Thyroid gland (tissue), 4 donors: ENCODE measurements at regions not wholly inside any gene's neighbourhood (a gene's known extent, or its start where the extent isn't known, plus 50 kb on each side); places are given as distances from the start of the nearest gene placed in this dataset.
A peak's percentile ranks its signal among the peaks of the same experiment; 100 is the strongest.

ENCODE experiments used
- DNase-seq, 2 donors: peaks; one replicate each; pipeline ENCODE4 v3.0.0-alpha.2; 2019
- H3K27ac ChIP-seq, 3 donors: fragments of 200-600 bp; sonication (generic); 1 replicate in 2 of 3; 2 replicates in 1 of 3; pipeline ENCODE4 v1.5.1; 2016 to 2019; ENCODE audit warnings: mild to moderate bottlenecking in 1 of 3, moderate library complexity in 1 of 3
- H3K27me3 ChIP-seq: fragments of 200-600 bp; sonication (generic); one replicate; pipeline ENCODE4 v1.5.1; 2019
- H3K36me3 ChIP-seq, 2 donors: fragments of 200-600 bp; sonication (generic); one replicate each; pipeline ENCODE4 v1.5.1; 2016 to 2019
- H3K4me1 ChIP-seq, 2 donors: fragments of 200-600 bp; sonication (generic); one replicate each; pipeline ENCODE4 v1.5.1; 2017 to 2019
- H3K4me3 ChIP-seq, 3 donors: fragments of 200-600 bp; sonication (generic); replicated peaks in 1 of 3; 1 replicate in 2 of 3; 2 replicates in 1 of 3; pipeline ENCODE4 v1.5.1; 2016; ENCODE audit warnings: mild to moderate bottlenecking in 1 of 3
- H3K9me3 ChIP-seq: fragments of 200-600 bp; sonication (generic); one replicate; pipeline ENCODE4 v1.5.1; 2017
- CTCF ChIP-seq, 6 experiments: fragments of 200-600 bp in 3 of 6; fragments of 450-650 bp in 3 of 6; sonication (generic) in 3 of 6; IDR thresholded peaks; one replicate each; pipeline ENCODE4 v1.5.1; 2016 to 2019; ENCODE audit warnings: antibody characterized with exemption in 6 of 6, mild to moderate bottlenecking in 2 of 6, inconsistent platforms in 1 of 6, moderate library complexity in 1 of 6
- POLR2A ChIP-seq, 2 donors: fragments of 450-650 bp; IDR thresholded peaks; one replicate each; pipeline ENCODE4 v1.6.1; 2017; ENCODE audit warnings: antibody characterized with exemption in 2 of 2, mild to moderate bottlenecking in 2 of 2, moderate library complexity in 1 of 2
- WGBS, 2 donors: methylation state at CpG; one replicate each; pipeline ENCODE4 v1.1.5; 2017; 5-methylcytosine and 5-hydroxymethylcytosine counted together
- intact Hi-C: fragments of 100-400 bp; cut with DNase I; formaldehyde crosslinking; loops from one replicate; pipeline ENCODE4 v1.15.1; 2023

DNA sequence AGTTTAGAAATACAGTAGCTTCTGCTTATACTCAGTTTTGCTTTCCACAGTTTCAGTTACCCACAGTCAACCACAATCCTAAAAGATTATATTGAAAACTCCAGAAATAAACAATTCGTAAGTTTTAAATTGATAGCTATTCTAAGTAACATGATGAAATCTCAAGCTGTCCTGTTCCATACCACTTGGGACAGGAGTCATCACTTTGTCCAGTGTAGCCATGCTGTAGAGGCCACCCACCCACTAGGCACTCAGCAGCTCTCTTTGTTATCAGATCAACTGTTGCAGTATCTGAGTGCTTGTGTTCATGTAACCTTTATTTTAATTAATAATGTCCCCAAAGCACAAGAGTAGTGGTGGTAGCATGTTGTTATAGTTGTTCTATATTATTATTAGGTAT, 117.5 kb upstream of the IQCM start:
- Histone ChIP-seq H3K9me3 (no peaks in the 10 kb centered on the region), H3K27ac (no peak overlapping the region), H3K27me3 (no peaks in the 10 kb centered on the region), H3K4me3 (no peak overlapping the region), H3K36me3 (no peaks in the 10 kb centered on the region), H3K4me1 (peaks cover 0 to 8% of the 10 kb centered on the region in 2 donors)
- WGBS, 2 donors = 0 to 30% methylated on average over 1 of the region's 1 CpG
- intact Hi-C loops = no loop called here
- DNase-seq = no peak
- no peak for TF ChIP-seq CTCF (IDR thresholded peaks at IDR 0.05)
- TF ChIP-seq POLR2A (IDR thresholded peaks at IDR 0.05) = no peak

GRCh38 chr4:149933883-149934282, 118.2 kb upstream of the IQCM start:
- Histone ChIP-seq H3K27ac (no peak overlapping the region), H3K36me3 (no peaks in the 10 kb centered on the region), H3K9me3 (no peaks in the 10 kb centered on the region), H3K27me3 (no peaks in the 10 kb centered on the region), H3K4me1 (peaks cover 0 to 8% of the 10 kb centered on the region in 2 donors), H3K4me3 (no peak overlapping the region)
- TF ChIP-seq POLR2A (IDR thresholded peaks at IDR 0.05) = no peak
- TF ChIP-seq CTCF (IDR thresholded peaks at IDR 0.05) = no peak
- intact Hi-C loops = no loop called here
- 18 to 26% methylated on average over 3 of the region's 3 CpGs for WGBS, 2 donors
- peak; percentile 57 to 61 for DNase-seq

DNA sequence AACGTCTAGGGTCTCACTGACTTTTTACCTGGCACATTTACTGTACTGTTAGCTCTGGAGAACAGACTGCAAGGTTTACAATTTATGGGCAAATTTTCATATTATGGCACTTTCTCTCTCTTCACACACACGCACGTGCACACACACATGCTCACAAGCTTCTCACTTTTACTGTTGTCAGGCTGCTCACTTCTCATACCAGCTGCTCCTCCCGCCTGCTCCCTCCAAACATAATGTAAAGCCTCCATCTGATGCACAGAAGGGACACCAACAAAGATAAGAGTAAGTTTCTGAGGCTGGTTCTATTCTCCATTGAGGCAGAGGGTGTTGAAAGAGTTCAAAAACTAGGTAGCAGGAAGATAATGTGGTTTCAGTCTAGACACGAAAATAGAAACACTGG, 128.9 kb upstream of the DCLK2 start:
- no peaks in the 10 kb centered on the region for H3K27me3 ChIP-seq
- H3K4me3 ChIP-seq = no peak overlapping the region
- no peak overlapping the region for H3K27ac ChIP-seq
- no peaks in the 10 kb centered on the region for H3K9me3 ChIP-seq
- WGBS, 2 donors = 85 to 86% methylated on average over 5 of the region's 5 CpGs
- intact Hi-C loops = no loop called here
- no peak for DNase-seq
- TF ChIP-seq CTCF (IDR thresholded peaks at IDR 0.05) (no peak), POLR2A (IDR thresholded peaks at IDR 0.05) (no peak)
- H3K36me3 ChIP-seq = no peaks in the 10 kb centered on the region
- H3K4me1 ChIP-seq = no peaks in the 10 kb centered on the region

GRCh38 chr4:149951152-149951900, 126.9 kb upstream of the DCLK2 start:
- no peaks in the 10 kb centered on the region for H3K27me3 ChIP-seq
- H3K9me3 ChIP-seq = no peaks in the 10 kb centered on the region
- no peak overlapping the region for H3K4me3 ChIP-seq
- DNase-seq = no peak
- intact Hi-C loops = no loop called here
- TF ChIP-seq CTCF (IDR thresholded peaks at IDR 0.05) (no peak), POLR2A (IDR thresholded peaks at IDR 0.05) (no peak)
- no peaks in the 10 kb centered on the region for H3K4me1 ChIP-seq
- 88 to 90% methylated on average over 5 of the region's 5 CpGs for WGBS, 2 donors
- H3K27ac ChIP-seq = no peak overlapping the region
- H3K36me3 ChIP-seq = no peaks in the 10 kb centered on the region

GRCh38 chr4:149952101-149952500, 126.1 kb upstream of the DCLK2 start:
- TF ChIP-seq POLR2A (IDR thresholded peaks at IDR 0.05) (no peak), CTCF (IDR thresholded peaks at IDR 0.05) (no peak)
- Histone ChIP-seq H3K36me3 (no peaks in the 10 kb centered on the region), H3K4me3 (no peak overlapping the region), H3K27ac (no peak overlapping the region), H3K27me3 (no peaks in the 10 kb centered on the region), H3K4me1 (no peaks in the 10 kb centered on the region), H3K9me3 (no peaks in the 10 kb centered on the region)
- 94 to 97% methylated on average over 1 of the region's 1 CpG for WGBS, 2 donors
- DNase-seq = no peak
- intact Hi-C loops = no loop called here
